ENCODE measurements at regions not wholly inside any gene's neighbourhood (a gene's known extent, or its start where the extent isn't known, plus 50 kb on each side); places are given as distances from the start of the nearest gene placed in this dataset.

GRCh38 chr3:59690886-59691285 is 641.1 kb upstream of the CFAP20DC start:
- Histone ChIP-seq H3K27ac (ENCODE audit: low read length) (no peak overlapping the region), H3K27me3 (ENCODE audit: control insufficient read depth, insufficient read depth, low read length) (no peaks in the 10 kb centered on the region), H3K4me3 (ENCODE audit: low read length) (no peak overlapping the region), H3K36me3 (ENCODE audit: control insufficient read depth, insufficient read depth, low read length) (no peaks in the 10 kb centered on the region), H3K9me3 (ENCODE audit: control insufficient read depth, insufficient read depth, low read length) (no peaks in the 10 kb centered on the region), H3K4me1 (ENCODE audit: control insufficient read depth, insufficient read depth, low read length) (no peaks in the 10 kb centered on the region)
- peaks cover 0 to 4% of the 10 kb centered on the region in 2 donors for H3K27me3 Mint-ChIP-seq (ENCODE audit: low read depth in 2 of 2)
- no peak overlapping the region for H3K27ac Mint-ChIP-seq
- TF ChIP-seq CTCF (IDR thresholded peaks at IDR 0.05): no peak
- H3K36me3 Mint-ChIP-seq: no peaks in the 10 kb centered on the region
- intact Hi-C loops (cut with micrococcal nuclease): no loop called here
- 89% methylated on average over 2 of the region's 2 CpGs for WGBS (ENCODE audit: insufficient coverage)
- ATAC-seq (no peak), DNase-seq (no peak)
- H3K4me3 Mint-ChIP-seq: no peak overlapping the region
- H3K9me3 Mint-ChIP-seq: no peaks in the 10 kb centered on the region
- peaks cover 9 to 12% of the 10 kb centered on the region in 2 donors for H3K4me1 Mint-ChIP-seq

- Mint-ChIP-seq H3K36me3 (no peaks in the 10 kb centered on the region), H3K4me3 (no peak overlapping the region), H3K27ac (no peak overlapping the region), H3K27me3 (ENCODE audit: low read depth in 2 of 2) (peaks cover 0 to 4% of the 10 kb centered on the region in 2 donors), H3K9me3 (no peaks in the 10 kb centered on the region), H3K4me1 (peaks cover 9 to 12% of the 10 kb centered on the region in 2 donors)
- no peak for DNase-seq
- Histone ChIP-seq H3K27me3 (ENCODE audit: control insufficient read depth, insufficient read depth, low read length) (no peaks in the 10 kb centered on the region), H3K9me3 (ENCODE audit: control insufficient read depth, insufficient read depth, low read length) (no peaks in the 10 kb centered on the region), H3K27ac (ENCODE audit: low read length) (no peak overlapping the region), H3K4me3 (ENCODE audit: low read length) (no peak overlapping the region), H3K36me3 (ENCODE audit: control insufficient read depth, insufficient read depth, low read length) (no peaks in the 10 kb centered on the region), H3K4me1 (ENCODE audit: control insufficient read depth, insufficient read depth, low read length) (no peaks in the 10 kb centered on the region)
- no peak for TF ChIP-seq CTCF (IDR thresholded peaks at IDR 0.05)
- no peak for ATAC-seq
- intact Hi-C loops (cut with micrococcal nuclease): no loop called here
- 88% methylated on average over 2 of the region's 2 CpGs for WGBS (ENCODE audit: insufficient coverage)
These were observed 638.8 kb upstream of the CFAP20DC start for GRCh38 chr3:59688636-59689035.

- Histone ChIP-seq H3K36me3 (ENCODE audit: control insufficient read depth, insufficient read depth, low read length) (no peaks in the 10 kb centered on the region), H3K27ac (ENCODE audit: low read length) (no peak overlapping the region), H3K27me3 (ENCODE audit: control insufficient read depth, insufficient read depth, low read length) (no peaks in the 10 kb centered on the region), H3K4me3 (ENCODE audit: low read length) (no peak overlapping the region), H3K4me1 (ENCODE audit: control insufficient read depth, insufficient read depth, low read length) (no peaks in the 10 kb centered on the region), H3K9me3 (ENCODE audit: control insufficient read depth, insufficient read depth, low read length) (no peaks in the 10 kb centered on the region)
- H3K27me3 Mint-ChIP-seq (ENCODE audit: low read depth in 2 of 2): peaks cover 0 to 4% of the 10 kb centered on the region in 2 donors
- no peak for DNase-seq
- no peaks in the 10 kb centered on the region for H3K36me3 Mint-ChIP-seq
- H3K4me1 Mint-ChIP-seq: no peaks in the 10 kb centered on the region
- no peak overlapping the region for H3K4me3 Mint-ChIP-seq
- H3K9me3 Mint-ChIP-seq: no peaks in the 10 kb centered on the region
- no peak for TF ChIP-seq CTCF (IDR thresholded peaks at IDR 0.05)
- no peak for ATAC-seq
- WGBS (ENCODE audit: insufficient coverage): 95% methylated on average over 3 of the region's 3 CpGs
- no peak overlapping the region for H3K27ac Mint-ChIP-seq
- intact Hi-C loops (cut with micrococcal nuclease): no loop called here
These were observed 635.6 kb upstream of the CFAP20DC start for GRCh38 chr3:59685432-59685831.

GRCh38 chr3:59684766-59685165 is 634.9 kb upstream of the CFAP20DC start:
- H3K27ac Mint-ChIP-seq: no peak overlapping the region
- ATAC-seq: no peak
- Histone ChIP-seq H3K4me3 (ENCODE audit: low read length) (no peak overlapping the region), H3K27ac (ENCODE audit: low read length) (no peak overlapping the region), H3K36me3 (ENCODE audit: control insufficient read depth, insufficient read depth, low read length) (no peaks in the 10 kb centered on the region), H3K4me1 (ENCODE audit: control insufficient read depth, insufficient read depth, low read length) (no peaks in the 10 kb centered on the region), H3K9me3 (ENCODE audit: control insufficient read depth, insufficient read depth, low read length) (no peaks in the 10 kb centered on the region), H3K27me3 (ENCODE audit: control insufficient read depth, insufficient read depth, low read length) (no peaks in the 10 kb centered on the region)
- H3K27me3 Mint-ChIP-seq (ENCODE audit: low read depth in 2 of 2): peaks cover 0 to 4% of the 10 kb centered on the region in 2 donors
- H3K4me1 Mint-ChIP-seq: no peaks in the 10 kb centered on the region
- no peaks in the 10 kb centered on the region for H3K36me3 Mint-ChIP-seq
- no peak for DNase-seq
- H3K4me3 Mint-ChIP-seq: no peak overlapping the region
- intact Hi-C loops (cut with micrococcal nuclease): no loop called here
- no peak for TF ChIP-seq CTCF (IDR thresholded peaks at IDR 0.05)
- H3K9me3 Mint-ChIP-seq: no peaks in the 10 kb centered on the region
- 75% methylated on average over 1 of the region's 1 CpG for WGBS (ENCODE audit: insufficient coverage)
